HUES64 (cell line): ENCODE measurements at regions not wholly inside any gene's neighbourhood (a gene's known extent, or its start where the extent isn't known, plus 50 kb on each side); places are given as distances from the start of the nearest gene placed in this dataset.

ENCODE experiments used
- H3K27ac ChIP-seq: 2 replicates; pipeline ENCODE4 v1.7.0; 2013; ENCODE audit warnings: low read depth, low read length, inconsistent platforms
- H3K27me3 ChIP-seq: 2 replicates; pipeline ENCODE4 v1.6.1; 2013; ENCODE audit warnings: mild to moderate bottlenecking, low read length; ENCODE audit not compliant: insufficient read depth
- H3K36me3 ChIP-seq: 2 replicates; pipeline ENCODE4 v1.6.1; 2013; ENCODE audit warnings: mild to moderate bottlenecking, low read length; ENCODE audit not compliant: insufficient read depth
- H3K4me1 ChIP-seq: 2 replicates; pipeline ENCODE4 v1.6.1; 2013; ENCODE audit warnings: mild to moderate bottlenecking, low read length, moderate library complexity; ENCODE audit not compliant: insufficient read depth
- H3K4me3 ChIP-seq: 2 replicates; pipeline ENCODE4 v1.5.1; 2013; ENCODE audit warnings: mild to moderate bottlenecking, low read length, moderate library complexity
- H3K9ac ChIP-seq: 2 replicates; pipeline ENCODE4 v1.6.1; 2013; ENCODE audit warnings: mild to moderate bottlenecking, low read depth, low read length
- H3K9me3 ChIP-seq: 2 replicates; pipeline ENCODE4 v1.6.1; 2013; ENCODE audit warnings: low read depth, low read length; ENCODE audit not compliant: insufficient read depth
- WGBS: fragments of 150-250, 120-280 bp; methylation state at CpG from one replicate; pipeline ENCODE4 v1.1.7; 2013; ENCODE audit warnings: missing lambda C conversion rate; 5-methylcytosine and 5-hydroxymethylcytosine counted together

- WGBS: 91% methylated on average over 4 of the region's 4 CpGs
- H3K4me3 ChIP-seq: no peak overlapping the region
- peaks cover 19% of the 10 kb centered on the region; the same call in 1 of the 2 replicates for H3K27me3 ChIP-seq
- no peaks in the 10 kb centered on the region for H3K36me3 ChIP-seq
- peaks cover 5% of the 10 kb centered on the region; the same call in 1 of the 2 replicates for H3K9me3 ChIP-seq
- peaks cover 8% of the 10 kb centered on the region; the same call in 1 of the 2 replicates for H3K4me1 ChIP-seq
- no peak overlapping the region for H3K27ac ChIP-seq
- H3K9ac ChIP-seq: no peak overlapping the region
Observed at GRCh38 chr20:61140576-61140975, 111.5 kb upstream of the CDH4 start.

GRCh38 chr20:61146023-61146422 lies 106.0 kb upstream of the CDH4 start:
- H3K9me3 ChIP-seq: peaks cover 5% of the 10 kb centered on the region; the same call in 1 of the 2 replicates
- WGBS: 85% methylated on average over 4 of the region's 4 CpGs
- no peaks in the 10 kb centered on the region for H3K36me3 ChIP-seq
- H3K27ac ChIP-seq: no peak overlapping the region
- peaks cover 9% of the 10 kb centered on the region for H3K27me3 ChIP-seq
- no peak overlapping the region for H3K4me3 ChIP-seq
- no peaks in the 10 kb centered on the region for H3K4me1 ChIP-seq
- no peak overlapping the region for H3K9ac ChIP-seq

- Histone ChIP-seq H3K9ac (no peak overlapping the region), H3K4me3 (no peak overlapping the region), H3K4me1 (no peaks in the 10 kb centered on the region), H3K36me3 (no peaks in the 10 kb centered on the region), H3K27ac (no peak overlapping the region), H3K27me3 (peaks cover 20% of the 10 kb centered on the region), H3K9me3 (peaks cover 4% of the 10 kb centered on the region; the same call in 1 of the 2 replicates)
- WGBS: 95% methylated on average over 5 of the region's 5 CpGs
Observed at GRCh38 chr20:61149636-61150035, 102.4 kb upstream of the CDH4 start.

- Histone ChIP-seq H3K9ac (no peak overlapping the region), H3K9me3 (no peaks in the 10 kb centered on the region), H3K27me3 (peaks cover 7% of the 10 kb centered on the region), H3K4me1 (no peaks in the 10 kb centered on the region), H3K4me3 (no peak overlapping the region), H3K36me3 (no peaks in the 10 kb centered on the region), H3K27ac (no peak overlapping the region)
- WGBS: 93% methylated on average over 8 of the region's 8 CpGs
Observed at GRCh38 chr20:61157301-61157700, 94.8 kb upstream of the CDH4 start.

- WGBS: 90% methylated on average over 16 of the region's 17 CpGs
- Histone ChIP-seq H3K9ac (no peak overlapping the region), H3K27ac (no peak overlapping the region), H3K27me3 (no peaks in the 10 kb centered on the region), H3K9me3 (no peaks in the 10 kb centered on the region), H3K4me3 (no peak overlapping the region), H3K4me1 (no peaks in the 10 kb centered on the region), H3K36me3 (no peaks in the 10 kb centered on the region)
Observed at GRCh38 chr20:61159957-61160686, 91.9 kb upstream of the CDH4 start.

GRCh38 chr20:61161726-61162390 lies 90.2 kb upstream of the CDH4 start:
- Histone ChIP-seq H3K27ac (no peak overlapping the region), H3K36me3 (no peaks in the 10 kb centered on the region), H3K4me3 (no peak overlapping the region), H3K27me3 (no peaks in the 10 kb centered on the region), H3K9ac (no peak overlapping the region), H3K9me3 (no peaks in the 10 kb centered on the region), H3K4me1 (no peaks in the 10 kb centered on the region)
- WGBS: 96% methylated on average over 8 of the region's 8 CpGs

GRCh38 chr20:61162451-61162850 lies 89.6 kb upstream of the CDH4 start:
- H3K36me3 ChIP-seq: no peaks in the 10 kb centered on the region
- H3K4me1 ChIP-seq: no peaks in the 10 kb centered on the region
- H3K27ac ChIP-seq: no peak overlapping the region
- WGBS: 97% methylated on average over 11 of the region's 12 CpGs
- H3K27me3 ChIP-seq: no peaks in the 10 kb centered on the region
- no peak overlapping the region for H3K4me3 ChIP-seq
- no peaks in the 10 kb centered on the region for H3K9me3 ChIP-seq
- H3K9ac ChIP-seq: no peak overlapping the region

- WGBS: 93% methylated on average over 7 of the region's 7 CpGs
Observed at GRCh38 chr20:61163031-61163430, 89.0 kb upstream of the CDH4 start.

GRCh38 chr20:61166324-61166723 lies 85.7 kb upstream of the CDH4 start:
- Histone ChIP-seq H3K4me3 (no peak overlapping the region), H3K36me3 (no peaks in the 10 kb centered on the region), H3K9ac (no peak overlapping the region), H3K27me3 (no peaks in the 10 kb centered on the region), H3K27ac (no peak overlapping the region), H3K4me1 (peaks cover 7% of the 10 kb centered on the region), H3K9me3 (no peaks in the 10 kb centered on the region)
- 62% methylated on average over 3 of the region's 3 CpGs for WGBS

More at GRCh38 chr20:61163031-61163430, 89.0 kb upstream of the CDH4 start:
- no peak overlapping the region for H3K4me3 ChIP-seq
- no peaks in the 10 kb centered on the region for H3K9me3 ChIP-seq
- H3K27me3 ChIP-seq: no peaks in the 10 kb centered on the region
- H3K4me1 ChIP-seq: no peaks in the 10 kb centered on the region
- H3K36me3 ChIP-seq: no peaks in the 10 kb centered on the region
- no peak overlapping the region for H3K27ac ChIP-seq
- H3K9ac ChIP-seq: no peak overlapping the region

- no peaks in the 10 kb centered on the region for H3K9me3 ChIP-seq
- no peak overlapping the region for H3K4me3 ChIP-seq
- H3K36me3 ChIP-seq: no peaks in the 10 kb centered on the region
- H3K9ac ChIP-seq: no peak overlapping the region
- no peak overlapping the region for H3K27ac ChIP-seq
- no peaks in the 10 kb centered on the region for H3K27me3 ChIP-seq
- WGBS: 91% methylated on average over 8 of the region's 8 CpGs
- H3K4me1 ChIP-seq: peaks cover 7% of the 10 kb centered on the region
Observed at GRCh38 chr20:61168605-61169004, 83.5 kb upstream of the CDH4 start.

GRCh38 chr20:61169874-61170273 lies 82.2 kb upstream of the CDH4 start:
- Histone ChIP-seq H3K4me1 (peaks cover 7% of the 10 kb centered on the region), H3K9ac (no peak overlapping the region), H3K9me3 (no peaks in the 10 kb centered on the region), H3K27me3 (no peaks in the 10 kb centered on the region), H3K27ac (no peak overlapping the region), H3K36me3 (no peaks in the 10 kb centered on the region), H3K4me3 (no peak overlapping the region)
- 90% methylated on average over 8 of the region's 8 CpGs for WGBS
